ENCODE measurements at regions not wholly inside any gene's neighbourhood (a gene's known extent, or its start where the extent isn't known, plus 50 kb on each side); places are given as distances from the start of the nearest gene placed in this dataset.

GRCh38 chr4:26133840-26134239 lies 187.0 kb upstream of the RBPJ start:
- Mint-ChIP-seq H3K27me3 (no peaks in the 10 kb centered on the region), H3K4me1 (peaks cover 7% of the 10 kb centered on the region)
- DNase-seq = no peak

GRCh38 chr4:26135331-26135730 lies 185.5 kb upstream of the RBPJ start:
- CTCF ChIA-PET = interaction anchor here (1.0 kb wide), 1 partner anchor 52 kb away, joined by 3 read pairs; no protein-coding TSS in a partner anchor

More at GRCh38 chr4:26133840-26134239, 187.0 kb upstream of the RBPJ start:
- H2AFZ ChIP-seq (ENCODE audit: insufficient read depth, low read depth, low read length, poor library complexity, severe bottlenecking) = no peak overlapping the region
- no peaks in the 10 kb centered on the region for H3K36me3 ChIP-seq (replicated peaks in 1 of 2; ENCODE audit: control extremely low read depth in 1 of 2, control insufficient read depth in 1 of 2, extremely low read depth in 1 of 2, insufficient read depth in 2 of 2, low read length in 1 of 2)
- WGBS (ENCODE audit: insufficient coverage) = 100% methylated on average over 1 of the region's 2 CpGs
- H3K27ac ChIP-seq (ENCODE audit: low read length in 2 of 2) = no peak overlapping the region
- ChIA-PET POLR2A (no interaction called here), CTCF (interaction anchor here (0.8 kb wide), 1 partner anchor 30 kb away, joined by 3 read pairs; no protein-coding TSS in a partner anchor)
- H3K9me3 ChIP-seq (ENCODE audit: control extremely low read depth in 1 of 3, control insufficient read depth in 2 of 3, insufficient read depth in 1 of 3, low read length in 2 of 3) = peaks cover 0 to 7% (median 0%) of the 10 kb centered on the region in 3 donors
- no peaks in the 10 kb centered on the region for H3K79me2 ChIP-seq (ENCODE audit: control insufficient read depth, insufficient read depth, low read length)
- intact Hi-C loops (cut with micrococcal nuclease) = no loop called here
- peaks cover 0 to 13% of the 10 kb centered on the region in 2 donors for H3K4me1 ChIP-seq (ENCODE audit: control insufficient read depth in 2 of 2, insufficient read depth in 2 of 2, low read length in 2 of 2)
- H3K9me3 Mint-ChIP-seq (ENCODE audit: insufficient read depth) = peaks cover under 1% of the 10 kb centered on the region
- H3K4me2 ChIP-seq (replicated peaks; ENCODE audit: low read depth, low read length, poor library complexity, severe bottlenecking) = no peak overlapping the region
- no peaks in the 10 kb centered on the region for H3K27me3 ChIP-seq (replicated peaks in 1 of 4; ENCODE audit: control extremely low read depth in 1 of 4, control insufficient read depth in 3 of 4, insufficient read depth in 4 of 4, low read length in 3 of 4)
- H3K4me3 Mint-ChIP-seq = no peak overlapping the region
- H3K4me3 ChIP-seq (ENCODE audit: control extremely low read depth in 1 of 5, extremely low read depth in 1 of 5, insufficient read depth in 1 of 5, low read depth in 2 of 5, low read length in 4 of 5) = no peak overlapping the region
- no peak overlapping the region for H3K27ac Mint-ChIP-seq
- no peak overlapping the region for H3K9ac ChIP-seq (ENCODE audit: low read length)
- H4K20me1 ChIP-seq (ENCODE audit: control insufficient read depth, insufficient read depth, low read length, poor library complexity, severe bottlenecking) = no peaks in the 10 kb centered on the region
- ATAC-seq (ENCODE audit: low read depth) = no peak
- no peak for TF ChIP-seq CTCF (IDR thresholded peaks at IDR 0.05)
- no peak for TF ChIP-seq EZH2 (IDR thresholded peaks at IDR 0.05; ENCODE audit: borderline replicate concordance, insufficient read depth, low read depth, low read length, poor library complexity, severe bottlenecking)

More at GRCh38 chr4:26135331-26135730, 185.5 kb upstream of the RBPJ start:
- H3K27ac Mint-ChIP-seq = no peak overlapping the region
- DNase-seq (no peak), ATAC-seq (ENCODE audit: low read depth) (no peak)
- TF ChIP-seq CTCF (IDR thresholded peaks at IDR 0.05) (no peak), EZH2 (IDR thresholded peaks at IDR 0.05; ENCODE audit: borderline replicate concordance, insufficient read depth, low read depth, low read length, poor library complexity, severe bottlenecking) (no peak)
- 96% methylated on average over 3 of the region's 4 CpGs for WGBS (ENCODE audit: insufficient coverage)
- peaks cover 7% of the 10 kb centered on the region for H3K4me1 Mint-ChIP-seq
- H3K79me2 ChIP-seq (ENCODE audit: control insufficient read depth, insufficient read depth, low read length) = no peaks in the 10 kb centered on the region
- intact Hi-C loops (cut with micrococcal nuclease) = no loop called here
- no peak overlapping the region for H3K9ac ChIP-seq (ENCODE audit: low read length)
- no peaks in the 10 kb centered on the region for H4K20me1 ChIP-seq (ENCODE audit: control insufficient read depth, insufficient read depth, low read length, poor library complexity, severe bottlenecking)
- H3K4me3 ChIP-seq (ENCODE audit: control extremely low read depth in 1 of 5, extremely low read depth in 1 of 5, insufficient read depth in 1 of 5, low read depth in 2 of 5, low read length in 4 of 5) = no peak overlapping the region
- H3K36me3 ChIP-seq (replicated peaks in 1 of 2; ENCODE audit: control extremely low read depth in 1 of 2, control insufficient read depth in 1 of 2, extremely low read depth in 1 of 2, insufficient read depth in 2 of 2, low read length in 1 of 2) = no peaks in the 10 kb centered on the region
- no peaks in the 10 kb centered on the region for H3K27me3 ChIP-seq (replicated peaks in 1 of 4; ENCODE audit: control extremely low read depth in 1 of 4, control insufficient read depth in 3 of 4, insufficient read depth in 4 of 4, low read length in 3 of 4)
- peaks cover 0 to 3% (median 0%) of the 10 kb centered on the region in 3 donors for H3K9me3 ChIP-seq (ENCODE audit: control extremely low read depth in 1 of 3, control insufficient read depth in 2 of 3, insufficient read depth in 1 of 3, low read length in 2 of 3)
- no peaks in the 10 kb centered on the region for H3K9me3 Mint-ChIP-seq (ENCODE audit: insufficient read depth)
- peaks cover 0 to 13% of the 10 kb centered on the region in 2 donors for H3K4me1 ChIP-seq (ENCODE audit: control insufficient read depth in 2 of 2, insufficient read depth in 2 of 2, low read length in 2 of 2)
- no peak overlapping the region for H2AFZ ChIP-seq (ENCODE audit: insufficient read depth, low read depth, low read length, poor library complexity, severe bottlenecking)
- H3K27me3 Mint-ChIP-seq = no peaks in the 10 kb centered on the region
- no peak overlapping the region for H3K4me3 Mint-ChIP-seq
- H3K27ac ChIP-seq (ENCODE audit: low read length in 2 of 2) = no peak overlapping the region
- POLR2A ChIA-PET = no interaction called here
- H3K4me2 ChIP-seq (replicated peaks; ENCODE audit: low read depth, low read length, poor library complexity, severe bottlenecking) = no peak overlapping the region
